Urinary bladder (tissue), 3 donors: ENCODE measurements at regions not wholly inside any gene's neighbourhood (a gene's known extent, or its start where the extent isn't known, plus 50 kb on each side); places are given as distances from the start of the nearest gene placed in this dataset.

Source experiments
- DNase-seq: peaks from one replicate; pipeline ENCODE4 v3.0.0-alpha.2; 2015; ENCODE audit errors: extremely low spot score
- H3K27ac ChIP-seq: one replicate; pipeline ENCODE4 v1.5.1; 2013; ENCODE audit warnings: low read depth, mild to moderate bottlenecking, moderate library complexity
- H3K36me3 ChIP-seq: one replicate; pipeline ENCODE4 v1.6.1; 2013; ENCODE audit warnings: mild to moderate bottlenecking, moderate library complexity; ENCODE audit not compliant: insufficient read depth
- H3K4me1 ChIP-seq: one replicate; pipeline ENCODE4 v1.6.1; 2013; ENCODE audit warnings: mild to moderate bottlenecking, moderate library complexity; ENCODE audit not compliant: insufficient read depth
- H3K4me3 ChIP-seq: one replicate; pipeline ENCODE4 v1.5.1; 2013; ENCODE audit warnings: low read depth, low read length
- WGBS: extraction: QIAGEN DNeasy Blood & Tissue Kit; methylation state at CpG from one replicate; pipeline ENCODE4 v1.1.7; 2013; 5-methylcytosine and 5-hydroxymethylcytosine counted together
- donor health status: healthy with polysubstance abuse.
- donor health status: healthy.

GRCh38 chr2:120828066-120828465 is 92.4 kb downstream of the GLI2 start:
- Histone ChIP-seq H3K4me1 (no peaks in the 10 kb centered on the region), H3K27ac (no peak overlapping the region), H3K4me3 (no peak overlapping the region), H3K36me3 (no peaks in the 10 kb centered on the region)
- WGBS, result 91% methylated on average over 10 of the region's 10 CpGs
- DNase-seq, result no peak

GRCh38 chr2:120828829-120829632 is 93.4 kb downstream of the GLI2 start:
- no peak for DNase-seq
- no peaks in the 10 kb centered on the region for H3K4me1 ChIP-seq
- H3K4me3 ChIP-seq, result no peak overlapping the region
- H3K27ac ChIP-seq, result no peak overlapping the region
- H3K36me3 ChIP-seq, result no peaks in the 10 kb centered on the region
- WGBS, result 90% methylated on average over 14 of the region's 14 CpGs

DNA sequence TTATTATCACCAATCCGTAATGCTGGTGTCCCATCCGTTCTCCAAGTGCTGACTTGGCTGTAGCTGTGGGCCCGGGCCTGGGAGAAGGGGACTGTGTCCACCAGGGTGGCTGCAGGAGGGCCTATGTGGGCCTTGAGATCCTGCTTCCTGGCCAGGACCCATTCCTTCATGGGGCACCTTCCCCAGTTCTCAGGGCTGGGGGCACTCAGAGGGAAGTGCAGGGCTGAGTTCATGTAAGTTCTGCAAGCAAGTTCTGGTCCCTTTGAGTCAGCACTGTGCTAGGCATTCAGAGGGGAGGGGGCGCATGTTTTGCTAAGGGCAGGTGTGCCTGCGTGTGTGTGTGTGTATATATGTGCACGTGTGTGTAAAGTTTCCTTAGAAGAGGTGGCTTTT is 94.0 kb downstream of the GLI2 start:
- no peak overlapping the region for H3K4me3 ChIP-seq
- WGBS, result 81% methylated on average over 6 of the region's 6 CpGs
- H3K27ac ChIP-seq, result no peak overlapping the region
- no peaks in the 10 kb centered on the region for H3K4me1 ChIP-seq
- no peak for DNase-seq
- no peaks in the 10 kb centered on the region for H3K36me3 ChIP-seq

DNA sequence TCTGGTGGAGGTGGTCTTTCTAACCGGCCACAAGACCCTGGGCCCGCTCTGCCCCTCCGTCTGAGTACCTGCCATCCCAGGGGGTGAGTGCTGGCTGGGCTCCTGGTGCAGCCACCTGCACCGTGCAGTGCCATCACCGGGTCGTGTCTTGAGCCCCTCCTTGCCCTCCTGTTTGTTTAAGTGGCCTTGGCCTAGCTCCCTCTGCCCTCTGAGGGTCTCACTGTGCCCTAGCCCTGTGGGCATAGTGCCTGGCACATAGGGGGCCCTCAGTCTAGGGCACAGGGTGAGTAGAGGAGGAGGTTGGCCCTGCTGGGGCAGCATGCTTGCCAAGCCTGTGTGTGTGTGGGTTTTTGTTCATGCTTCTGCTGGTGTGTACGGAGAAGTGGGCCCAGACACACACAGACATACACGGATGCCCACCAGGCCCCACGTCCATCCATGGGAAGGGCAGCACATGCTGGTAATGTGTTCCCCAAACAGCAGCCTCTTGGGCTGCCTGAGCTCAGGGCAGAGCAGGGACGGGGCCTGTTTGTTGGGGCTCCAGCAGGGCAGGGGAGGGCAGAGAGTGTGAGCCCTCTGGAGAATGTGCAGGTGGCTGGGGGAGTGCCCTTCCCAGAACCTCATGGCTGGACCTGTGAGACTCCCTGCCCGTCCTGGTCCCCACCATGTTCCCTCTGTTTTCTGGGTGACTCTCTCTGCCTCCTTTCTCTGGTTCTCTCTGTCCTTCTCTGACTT is 94.6 kb downstream of the GLI2 start:
- Histone ChIP-seq H3K4me1 (no peaks in the 10 kb centered on the region), H3K36me3 (no peaks in the 10 kb centered on the region), H3K4me3 (no peak overlapping the region), H3K27ac (no peak overlapping the region)
- no peak for DNase-seq
- 90% methylated on average over 11 of the region's 11 CpGs for WGBS

- no peak overlapping the region for H3K4me3 ChIP-seq
- no peak for DNase-seq
- WGBS, result 42% methylated on average over 2 of the region's 2 CpGs
- H3K27ac ChIP-seq, result no peak overlapping the region
- no peaks in the 10 kb centered on the region for H3K4me1 ChIP-seq
- no peaks in the 10 kb centered on the region for H3K36me3 ChIP-seq
Measured at GRCh38 chr2:120831086-120831485, 95.4 kb downstream of the GLI2 start.

DNA sequence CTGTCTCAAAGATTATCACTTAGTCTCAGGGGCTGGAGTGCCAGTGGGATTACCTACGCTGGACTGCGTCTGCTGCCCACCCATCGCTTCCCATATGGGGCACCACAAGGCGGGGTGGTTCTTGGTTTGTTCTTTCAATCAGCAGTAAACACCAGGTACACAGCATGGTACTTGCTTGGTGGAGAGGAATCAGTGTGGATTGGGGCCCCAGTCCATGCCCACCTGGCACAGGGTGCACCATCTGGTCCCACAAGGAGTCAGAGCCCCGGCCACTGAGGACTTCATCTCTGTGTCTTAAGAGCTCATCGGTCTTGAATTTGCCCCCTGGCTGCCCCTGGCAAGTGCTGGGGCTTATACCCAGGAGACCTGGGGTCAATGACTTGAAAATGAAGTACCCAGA is 96.2 kb downstream of the GLI2 start:
- WGBS, result 95% methylated on average over 6 of the region's 6 CpGs
- H3K4me3 ChIP-seq, result no peak overlapping the region
- H3K4me1 ChIP-seq, result no peaks in the 10 kb centered on the region
- no peaks in the 10 kb centered on the region for H3K36me3 ChIP-seq
- H3K27ac ChIP-seq, result no peak overlapping the region
- no peak for DNase-seq

DNA sequence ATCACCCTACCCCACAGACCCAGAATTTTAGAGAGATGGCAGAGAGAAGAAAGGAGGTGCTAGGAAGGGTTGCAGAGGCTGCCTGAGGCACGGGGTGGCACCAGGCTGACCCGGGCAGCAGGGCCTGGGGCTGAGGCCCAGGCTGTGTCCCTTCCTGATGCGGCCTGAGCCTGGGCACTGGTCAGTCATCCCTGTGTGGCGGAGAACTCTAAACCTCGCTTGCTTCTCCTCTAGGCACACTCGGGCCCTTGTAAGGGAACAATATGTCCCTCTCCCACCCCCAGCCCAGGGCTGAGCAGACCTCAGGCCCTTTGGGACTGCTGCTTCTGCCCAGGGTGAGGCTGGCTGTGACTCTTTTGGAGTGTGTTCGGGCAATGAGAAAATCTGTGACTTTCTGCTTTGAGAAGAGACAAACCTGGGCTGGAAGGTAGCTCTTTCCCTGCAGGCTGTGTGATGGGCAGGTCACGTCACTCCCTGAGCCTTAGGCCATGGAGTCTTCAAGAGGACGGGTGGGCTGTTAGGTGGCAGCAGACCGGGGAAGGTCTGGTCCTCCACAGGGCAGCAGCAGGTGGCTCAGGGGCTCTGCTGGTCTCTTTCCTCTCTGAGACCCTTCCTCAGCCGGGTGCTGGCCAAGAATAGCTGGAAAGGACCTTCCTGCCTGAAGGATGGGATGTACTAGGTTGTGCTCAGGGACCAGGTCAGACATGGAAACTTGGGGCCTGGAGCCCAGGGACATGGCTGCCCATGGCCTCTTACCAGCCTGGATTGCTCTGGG is 96.8 kb downstream of the GLI2 start:
- H3K27ac ChIP-seq, result no peak overlapping the region
- H3K4me3 ChIP-seq, result no peak overlapping the region
- no peaks in the 10 kb centered on the region for H3K36me3 ChIP-seq
- 93% methylated on average over 11 of the region's 11 CpGs for WGBS
- no peaks in the 10 kb centered on the region for H3K4me1 ChIP-seq
- no peak for DNase-seq

DNA sequence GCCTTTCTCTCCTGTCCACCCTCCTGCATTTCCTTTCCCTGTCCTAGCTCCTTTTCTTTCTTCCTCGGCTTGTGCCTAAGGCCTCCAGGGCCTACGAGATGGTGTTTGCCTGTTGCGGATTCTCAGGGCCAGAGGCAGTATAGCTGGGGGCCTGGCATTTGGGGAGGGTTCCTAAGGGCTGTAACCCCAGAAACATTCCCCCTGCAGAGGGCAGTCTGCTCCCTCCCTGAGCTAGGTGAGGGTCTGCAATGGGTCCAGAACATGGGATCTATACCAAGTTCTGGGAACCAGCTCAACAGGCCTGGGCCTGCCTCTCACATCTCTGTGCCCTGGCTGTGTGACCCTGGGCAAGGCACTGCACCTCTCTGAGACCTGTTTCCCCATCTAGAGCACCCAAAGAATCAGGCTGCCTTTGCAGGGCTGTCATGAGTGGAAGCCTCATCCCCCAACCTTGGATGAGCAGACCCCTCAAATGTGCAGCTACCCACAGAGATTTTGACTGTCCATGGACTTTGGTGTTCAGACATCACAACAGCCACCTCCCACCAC is 97.5 kb downstream of the GLI2 start:
- Histone ChIP-seq H3K4me3 (no peak overlapping the region), H3K4me1 (no peaks in the 10 kb centered on the region), H3K27ac (no peak overlapping the region), H3K36me3 (no peaks in the 10 kb centered on the region)
- 97% methylated on average over 3 of the region's 3 CpGs for WGBS
- no peak for DNase-seq

- H3K36me3 ChIP-seq, result no peaks in the 10 kb centered on the region
- H3K27ac ChIP-seq, result no peak overlapping the region
- 87% methylated on average over 3 of the region's 3 CpGs for WGBS
- no peak for DNase-seq
- no peaks in the 10 kb centered on the region for H3K4me1 ChIP-seq
- H3K4me3 ChIP-seq, result no peak overlapping the region
Measured at GRCh38 chr2:120834206-120834605, 98.5 kb downstream of the GLI2 start.

DNA sequence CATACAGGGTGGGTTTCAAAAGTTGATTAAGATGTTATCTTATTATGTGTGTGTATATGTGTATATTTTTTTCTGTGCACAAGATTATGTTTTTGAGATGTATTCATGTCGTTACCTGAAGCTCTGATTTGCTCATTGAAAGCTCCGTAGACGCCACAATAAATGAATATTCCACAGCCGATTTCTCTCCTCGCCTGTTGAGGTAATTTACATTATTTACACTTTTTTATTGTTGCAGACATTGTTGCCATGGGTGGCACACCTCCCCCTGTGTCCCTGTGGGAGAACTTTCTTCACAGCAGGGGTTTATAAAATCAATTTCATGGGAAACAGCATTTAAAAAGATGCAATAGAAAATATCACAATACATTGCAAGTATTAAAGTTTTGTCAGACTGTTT is 100.6 kb downstream of the GLI2 start:
- no peak for DNase-seq
- WGBS, result 93% methylated on average over 5 of the region's 5 CpGs
- Histone ChIP-seq H3K36me3 (no peaks in the 10 kb centered on the region), H3K27ac (no peak overlapping the region), H3K4me1 (no peaks in the 10 kb centered on the region), H3K4me3 (no peak overlapping the region)

DNA sequence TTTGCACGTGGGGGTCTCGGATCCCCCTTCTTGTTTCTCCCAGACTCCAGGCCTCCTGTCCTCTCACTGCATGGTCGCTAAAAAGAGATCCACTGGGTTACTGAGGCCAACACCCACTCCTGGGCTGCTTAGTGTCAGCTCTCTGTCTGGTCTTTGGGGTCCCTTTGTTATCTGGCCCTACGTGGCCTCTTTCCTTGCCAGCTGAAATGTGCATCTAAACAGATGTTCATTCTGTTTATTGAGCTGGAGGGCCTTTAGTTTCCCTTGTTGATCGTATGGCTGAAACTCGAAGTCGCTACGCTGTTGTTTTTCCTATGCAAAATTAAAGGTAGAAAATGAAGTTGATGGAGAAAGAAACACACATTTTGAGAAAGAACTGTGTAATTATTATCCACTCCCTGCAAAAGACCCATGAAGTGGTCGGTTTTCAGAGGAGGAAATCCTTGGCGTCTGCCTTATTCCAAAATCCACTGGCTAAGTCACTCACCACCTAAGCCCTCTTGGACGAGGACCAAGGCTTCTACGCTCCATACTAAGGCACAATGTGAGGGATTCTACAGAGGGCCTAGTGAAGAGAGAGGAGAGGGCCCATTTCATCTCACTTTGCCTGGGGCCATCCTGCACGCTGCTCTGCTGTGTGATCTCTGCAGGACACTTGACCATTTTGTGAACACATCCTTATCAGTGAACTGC is 105.3 kb downstream of the GLI2 start:
- 54% methylated on average over 13 of the region's 13 CpGs for whole genome bisulfite sequencing

GRCh38 chr2:120842456-120843439 is 107.1 kb downstream of the GLI2 start:
- WGBS, result 90% methylated on average over 12 of the region's 12 CpGs
- DNase-seq, result no peak
- H3K27ac ChIP-seq, result no peak overlapping the region
- no peak overlapping the region for H3K4me3 ChIP-seq
- no peaks in the 10 kb centered on the region for H3K4me1 ChIP-seq
- no peaks in the 10 kb centered on the region for H3K36me3 ChIP-seq

More for the DNA sequence above, 105.3 kb downstream of the GLI2 start:
- DNase-seq, result no peak
- no peaks in the 10 kb centered on the region for H3K4me1 ChIP-seq
- H3K36me3 ChIP-seq, result no peaks in the 10 kb centered on the region
- no peak overlapping the region for H3K27ac ChIP-seq
- H3K4me3 ChIP-seq, result no peak overlapping the region
